ENCODE measurements at regions not wholly inside any gene's neighbourhood (a gene's known extent, or its start where the extent isn't known, plus 50 kb on each side); places are given as distances from the start of the nearest gene placed in this dataset.

DNA sequence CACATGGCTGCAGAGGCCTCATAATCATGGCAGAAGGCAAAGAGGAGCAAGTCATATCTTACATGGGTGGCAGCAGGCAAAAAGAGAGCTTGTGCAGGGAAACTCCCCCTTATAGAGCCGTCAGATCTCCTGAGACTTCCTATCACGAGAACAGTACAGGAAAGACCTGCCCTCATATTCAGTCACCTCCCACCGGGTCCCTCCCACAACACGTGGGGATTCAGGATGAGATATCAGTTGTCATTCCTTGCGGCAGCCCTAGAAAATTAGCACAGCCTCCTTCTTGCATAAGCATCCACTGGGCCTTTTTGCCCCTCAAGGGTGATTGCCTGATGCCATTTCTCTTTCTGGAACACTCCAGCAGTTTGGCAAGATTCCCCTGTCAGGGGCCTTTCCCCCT lies 61.7 kb upstream of the STX18 start:
- no peak for TF ChIP-seq EZH2 (IDR thresholded peaks at IDR 0.05; ENCODE audit: borderline replicate concordance)
- TF ChIP-seq, protein P1, sequence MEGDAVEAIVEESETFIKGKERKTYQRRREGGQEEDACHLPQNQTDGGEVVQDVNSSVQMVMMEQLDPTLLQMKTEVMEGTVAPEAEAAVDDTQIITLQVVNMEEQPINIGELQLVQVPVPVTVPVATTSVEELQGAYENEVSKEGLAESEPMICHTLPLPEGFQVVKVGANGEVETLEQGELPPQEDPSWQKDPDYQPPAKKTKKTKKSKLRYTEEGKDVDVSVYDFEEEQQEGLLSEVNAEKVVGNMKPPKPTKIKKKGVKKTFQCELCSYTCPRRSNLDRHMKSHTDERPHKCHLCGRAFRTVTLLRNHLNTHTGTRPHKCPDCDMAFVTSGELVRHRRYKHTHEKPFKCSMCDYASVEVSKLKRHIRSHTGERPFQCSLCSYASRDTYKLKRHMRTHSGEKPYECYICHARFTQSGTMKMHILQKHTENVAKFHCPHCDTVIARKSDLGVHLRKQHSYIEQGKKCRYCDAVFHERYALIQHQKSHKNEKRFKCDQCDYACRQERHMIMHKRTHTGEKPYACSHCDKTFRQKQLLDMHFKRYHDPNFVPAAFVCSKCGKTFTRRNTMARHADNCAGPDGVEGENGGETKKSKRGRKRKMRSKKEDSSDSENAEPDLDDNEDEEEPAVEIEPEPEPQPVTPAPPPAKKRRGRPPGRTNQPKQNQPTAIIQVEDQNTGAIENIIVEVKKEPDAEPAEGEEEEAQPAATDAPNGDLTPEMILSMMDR (IDR thresholded peaks at IDR 0.05; ENCODE audit: poor library complexity): no peak
- TF ChIP-seq EZH2phosphoT487 (IDR thresholded peaks at IDR 0.05; ENCODE audit: low read depth, severe bottlenecking, unreplicated experiment): no peak
- Histone ChIP-seq H3K9me2 (replicated peaks; ENCODE audit: insufficient read depth) (no peaks in the 10 kb centered on the region), H3K27me3 (no peaks in the 10 kb centered on the region)

GRCh38 chr4:4603067-4603466 lies 61.2 kb upstream of the STX18 start:
- no peak for DNase-seq (ENCODE audit: low spot score)
- no peaks in the 10 kb centered on the region for H3K9me3 ChIP-seq (ENCODE audit: low read depth)
- TF ChIP-seq EZH2 (IDR thresholded peaks at IDR 0.05; ENCODE audit: borderline replicate concordance): no peak
- TF ChIP-seq, protein P1 (IDR thresholded peaks at IDR 0.05; ENCODE audit: poor library complexity): no peak
- TF ChIP-seq EZH2phosphoT487 (IDR thresholded peaks at IDR 0.05; ENCODE audit: low read depth, severe bottlenecking, unreplicated experiment): no peak

More for the DNA sequence above, 61.7 kb upstream of the STX18 start:
- Histone ChIP-seq H3K4me1 (ENCODE audit: insufficient read depth) (no peaks in the 10 kb centered on the region), H3K4me2 (no peak overlapping the region), H3K79me2 (no peaks in the 10 kb centered on the region), H3K27ac (no peak overlapping the region), H4K20me1 (ENCODE audit: insufficient read depth, poor library complexity, severe bottlenecking) (no peaks in the 10 kb centered on the region), H2AFZ (no peak overlapping the region), H3K36me3 (replicated peaks; ENCODE audit: insufficient read depth, low read depth) (no peaks in the 10 kb centered on the region), H3K4me3 (no peak overlapping the region), H3K9me3 (ENCODE audit: low read depth) (no peaks in the 10 kb centered on the region)
- 80% methylated on average over 5 of the region's 5 CpGs for WGBS (ENCODE audit: low lambda C conversion rate, missing lambda C conversion rate)
- no peak for DNase-seq (ENCODE audit: low spot score)

GRCh38 chr4:4602468-4602867 lies 60.6 kb upstream of the STX18 start:
- Histone ChIP-seq H3K36me3 (replicated peaks; ENCODE audit: insufficient read depth, low read depth) (no peaks in the 10 kb centered on the region), H3K27ac (no peak overlapping the region), H4K20me1 (ENCODE audit: insufficient read depth, poor library complexity, severe bottlenecking) (no peaks in the 10 kb centered on the region), H2AFZ (no peak overlapping the region), H3K9me3 (ENCODE audit: low read depth) (no peaks in the 10 kb centered on the region), H3K9me2 (replicated peaks; ENCODE audit: insufficient read depth) (no peaks in the 10 kb centered on the region), H3K4me1 (ENCODE audit: insufficient read depth) (no peaks in the 10 kb centered on the region), H3K27me3 (no peaks in the 10 kb centered on the region), H3K79me2 (no peaks in the 10 kb centered on the region), H3K4me3 (no peak overlapping the region), H3K4me2 (no peak overlapping the region)
- no peak for TF ChIP-seq EZH2 (IDR thresholded peaks at IDR 0.05; ENCODE audit: borderline replicate concordance)
- TF ChIP-seq EZH2phosphoT487 (IDR thresholded peaks at IDR 0.05; ENCODE audit: low read depth, severe bottlenecking, unreplicated experiment): no peak
- TF ChIP-seq, protein P1 (IDR thresholded peaks at IDR 0.05; ENCODE audit: poor library complexity): no peak
- WGBS (ENCODE audit: low lambda C conversion rate, missing lambda C conversion rate): 86% methylated on average over 2 of the region's 2 CpGs
- DNase-seq (ENCODE audit: low spot score): no peak

More at GRCh38 chr4:4603067-4603466, 61.2 kb upstream of the STX18 start:
- H3K4me3 ChIP-seq: no peak overlapping the region
- no peaks in the 10 kb centered on the region for H3K4me1 ChIP-seq (ENCODE audit: insufficient read depth)
- no peak overlapping the region for H3K4me2 ChIP-seq
- no peak overlapping the region for H3K27ac ChIP-seq
- no peaks in the 10 kb centered on the region for H3K9me2 ChIP-seq (replicated peaks; ENCODE audit: insufficient read depth)
- H3K79me2 ChIP-seq: no peaks in the 10 kb centered on the region
- H3K27me3 ChIP-seq: no peaks in the 10 kb centered on the region
- H4K20me1 ChIP-seq (ENCODE audit: insufficient read depth, poor library complexity, severe bottlenecking): no peaks in the 10 kb centered on the region
- no peaks in the 10 kb centered on the region for H3K36me3 ChIP-seq (replicated peaks; ENCODE audit: insufficient read depth, low read depth)
- WGBS (ENCODE audit: low lambda C conversion rate, missing lambda C conversion rate): 77% methylated on average over 4 of the region's 4 CpGs
- no peak overlapping the region for H2AFZ ChIP-seq

All from hepatocyte (in vitro differentiated cells).